HG03025 (cell line): ENCODE measurements at regions not wholly inside any gene's neighbourhood (a gene's known extent, or its start where the extent isn't known, plus 50 kb on each side); places are given as distances from the start of the nearest gene placed in this dataset.
"Not testable (repeated sequence)": the region's sequence is repeated elsewhere in the genome, so short reads cannot be mapped to it uniquely, and the experiment has no call there.

Source experiments
- ATAC-seq: cut with Tn5 transposase; IDR thresholded peaks from one replicate; pipeline ENCODE4 v1.9.1; 2021; ENCODE audit warnings: mild to moderate bottlenecking, moderate library complexity; ENCODE audit not compliant: unreplicated experiment, low FRiP score

GRCh38 chr4:27616166-27616565 is 755.5 kb downstream of the STIM2 start:
- ATAC-seq, result no peak

GRCh38 chr4:27619435-27619834 is 758.8 kb downstream of the STIM2 start:
- no peak for ATAC-seq

GRCh38 chr4:27620886-27621285 is 760.2 kb downstream of the STIM2 start:
- no peak for ATAC-seq

GRCh38 chr4:27624749-27625148 is 764.1 kb downstream of the STIM2 start:
- ATAC-seq, result no peak

GRCh38 chr4:27628609-27629008 is 768.0 kb downstream of the STIM2 start:
- no peak for ATAC-seq

- no peak for ATAC-seq
Measured at GRCh38 chr4:27629532-27630225, 769.0 kb downstream of the STIM2 start.

- peak; percentile 83 for ATAC-seq
Measured at GRCh38 chr4:27635936-27636913, 775.6 kb downstream of the STIM2 start.

GRCh38 chr4:27638163-27638915 is 777.7 kb downstream of the STIM2 start:
- no peak for ATAC-seq

- no peak for ATAC-seq
Measured at GRCh38 chr4:27643101-27643500, 782.5 kb downstream of the STIM2 start.

- ATAC-seq, result no peak
Measured at GRCh38 chr4:27648416-27648815, 787.8 kb downstream of the STIM2 start.

GRCh38 chr4:27662426-27662825 is 801.8 kb downstream of the STIM2 start:
- no peak for ATAC-seq

GRCh38 chr4:27666943-27667342 is 806.3 kb downstream of the STIM2 start:
- no peak for ATAC-seq

GRCh38 chr4:27668001-27668400 is 807.4 kb downstream of the STIM2 start:
- ATAC-seq, result no peak

GRCh38 chr4:27678027-27678426 is 817.4 kb downstream of the STIM2 start:
- no peak for ATAC-seq

- ATAC-seq, result peak; percentile 93
Measured at GRCh38 chr4:27684610-27685011, 824.0 kb downstream of the STIM2 start.

- ATAC-seq, result no peak
Measured at GRCh38 chr4:27685091-27685490, 824.5 kb downstream of the STIM2 start.

- ATAC-seq, result no peak
Measured at GRCh38 chr4:27685947-27686346, 825.3 kb downstream of the STIM2 start.

- ATAC-seq, result peak; percentile 92
Measured at GRCh38 chr4:27692158-27692557, 831.5 kb downstream of the STIM2 start.

- ATAC-seq, result no peak
Measured at GRCh38 chr4:27692868-27693634, 832.4 kb downstream of the STIM2 start.

GRCh38 chr4:27696257-27696656 is 835.6 kb downstream of the STIM2 start:
- ATAC-seq, result not testable (repeated sequence)
